22Rv1 (cell line): ENCODE measurements at regions not wholly inside any gene's neighbourhood (a gene's known extent, or its start where the extent isn't known, plus 50 kb on each side); places are given as distances from the start of the nearest gene placed in this dataset.

Experiments used
- CTCF ChIP-seq: fragments of 450-650 bp; IDR thresholded peaks from 2 replicates; pipeline ENCODE4 v1.5.1; 2017; ENCODE audit warnings: mild to moderate bottlenecking
- ZFX ChIP-seq: fragments of 450-650 bp; IDR thresholded peaks from 2 replicates; pipeline ENCODE4 v1.6.1; 2017; ENCODE audit warnings: antibody characterized with exemption, borderline replicate concordance

- TF ChIP-seq CTCF: no peak
- no peak for TF ChIP-seq ZFX
These were observed 60.4 kb upstream of the OBI1 start for GRCh38 chr13:78719367-78719766.
